ENCODE measurements at regions not wholly inside any gene's neighbourhood (a gene's known extent, or its start where the extent isn't known, plus 50 kb on each side); places are given as distances from the start of the nearest gene placed in this dataset.
A peak's percentile ranks its signal among the peaks of the same experiment; 100 is the strongest.

DNA sequence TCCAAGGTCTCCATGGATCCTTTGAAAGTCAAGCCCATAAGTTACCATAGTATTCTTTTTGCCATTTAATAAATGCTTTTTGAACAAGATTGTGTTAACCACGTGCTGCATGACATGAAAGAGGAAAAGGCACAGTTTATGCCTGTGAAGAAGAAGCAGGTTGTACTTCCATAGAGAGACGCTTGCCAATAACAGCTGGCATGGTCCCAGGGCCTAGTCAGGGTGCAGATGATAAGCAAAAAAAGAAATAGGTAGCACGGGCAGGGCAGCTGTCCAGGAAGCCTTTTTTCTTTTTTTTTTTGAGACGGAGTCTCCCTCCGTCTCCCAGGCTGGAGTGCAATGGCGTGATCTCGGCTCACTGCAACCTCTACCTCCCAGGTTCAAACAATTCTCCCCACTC, 71.8 kb upstream of the CLINT1 start (continued):
- no peak for TF ChIP-seq SNAPC4 (CRISPR knock-in tag; IDR thresholded peaks at IDR 0.05)
- TF ChIP-seq ZNF770 (CRISPR knock-in tag; IDR thresholded peaks at IDR 0.05), result no peak
- TF ChIP-seq, protein P1, sequence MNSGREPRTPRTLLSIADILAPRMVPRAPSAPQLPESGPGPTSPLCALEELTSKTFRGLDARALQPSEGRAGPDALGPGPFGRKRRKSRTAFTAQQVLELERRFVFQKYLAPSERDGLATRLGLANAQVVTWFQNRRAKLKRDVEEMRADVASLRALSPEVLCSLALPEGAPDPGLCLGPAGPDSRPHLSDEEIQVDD (CRISPR knock-in tag; IDR thresholded peaks at IDR 0.05; ENCODE audit: borderline replicate concordance), result no peak

- intact Hi-C loops (cut with micrococcal nuclease; ENCODE audit: unreplicated experiment) (no loop called here), in situ Hi-C loops (cut with HindIII; ENCODE audit: extremely low pct_ligation_motif_present, low pct_unique_long_range_greater_than_20kb) (no loop called here)
- no peaks in the 10 kb centered on the region for H3K9me3 ChIP-seq (ENCODE audit: low read length)
- ATAC-seq (peak; percentile 20; the same call in 2 of the 3 replicates), DNase-seq (ENCODE audit: low spot score) (no peak), FAIRE-seq (no peak)
- no peaks in the 10 kb centered on the region for H3K36me3 ChIP-seq (replicated peaks in 1 of 2; ENCODE audit: control insufficient read depth in 1 of 2, insufficient read depth in 2 of 2, low read length in 2 of 2)
- no peaks in the 10 kb centered on the region for H3K79me2 ChIP-seq (ENCODE audit: insufficient read depth, low read length)
- POLR2A ChIA-PET, result no interaction called here
- H4K20me1 ChIP-seq (ENCODE audit: insufficient read depth, low read length), result no peaks in the 10 kb centered on the region
- no peak overlapping the region for H3K4me2 ChIP-seq (ENCODE audit: low read depth, low read length)
- H3K27me3 ChIP-seq (ENCODE audit: control insufficient read depth in 1 of 2, insufficient read depth in 2 of 2, low read length in 2 of 2), result no peaks in the 10 kb centered on the region; a peak in 1 of 5 replicates
- H3K4me1 ChIP-seq (ENCODE audit: insufficient read depth, low read length), result peaks cover 24% of the 10 kb centered on the region
- H3K27ac ChIP-seq (ENCODE audit: extremely low read length, insufficient read depth, low read length), result no peak overlapping the region
- no TSS peak for BruUV-seq (replicated peaks)
- H3K4me3 ChIP-seq (replicated peaks in 1 of 3; ENCODE audit: insufficient read depth in 1 of 3, low read depth in 2 of 3, low read length in 3 of 3), result no peak overlapping the region
- no peak for TF ChIP-seq AGO2 (optimal IDR thresholded peaks at IDR 0.05; ENCODE audit: low read depth, low read length)
- no peak overlapping the region for H3K9ac ChIP-seq (ENCODE audit: insufficient read depth, low read depth, low read length)
- no peak overlapping the region for H2AFZ ChIP-seq (ENCODE audit: low read length)
- 53% methylated on average over 4 of the region's 4 CpGs for WGBS (ENCODE audit: low lambda C conversion rate)
- CTCF ChIA-PET (ENCODE audit: low intra/inter-chr PET ratio, low total read pairs), result interaction anchor here (1.2 kb wide), 1 partner anchor 12 kb away, joined by 3 read pairs; no protein-coding TSS in a partner anchor
These were observed 68.0 kb upstream of the CLINT1 start for GRCh38 chr5:157926977-157927376.
